Natural killer cell (primary cell): ENCODE measurements at regions not wholly inside any gene's neighbourhood (a gene's known extent, or its start where the extent isn't known, plus 50 kb on each side); places are given as distances from the start of the nearest gene placed in this dataset.

Experiments
- ATAC-seq, 3 donors: fragments of 150-1000 bp in 2 of 3; fragments of 200-7000 bp in 1 of 3; cut with Tn5 transposase; 1 replicate in 1 of 3; 2 replicates in 2 of 3; pipeline ENCODE4 v1.10.0; 2021; ENCODE audit warnings: mild to moderate bottlenecking in 2 of 3, moderate library complexity in 2 of 3
- DNase-seq, 2 donors: peaks; one replicate each; pipeline versions ENCODE4 v3.0.0 to v3.0.0-alpha.2; 2013 to 2021; ENCODE audit warnings: mixed read lengths in 1 of 2
- H3K27ac ChIP-seq: one replicate; pipeline ENCODE4 v1.5.1; 2013; ENCODE audit warnings: mild to moderate bottlenecking, low read length
- H3K27me3 ChIP-seq: one replicate; pipeline ENCODE4 v1.6.1; 2013; ENCODE audit warnings: low read length; ENCODE audit not compliant: control insufficient read depth, insufficient read depth
- H3K36me3 ChIP-seq: one replicate; pipeline ENCODE4 v1.6.1; 2013; ENCODE audit warnings: low read length; ENCODE audit not compliant: control insufficient read depth, insufficient read depth
- H3K4me1 ChIP-seq: one replicate; pipeline ENCODE4 v1.6.1; 2013; ENCODE audit warnings: low read length; ENCODE audit not compliant: control insufficient read depth, insufficient read depth
- H3K4me3 ChIP-seq: one replicate; pipeline ENCODE4 v1.5.1; 2013; ENCODE audit warnings: low read length
- H3K9me3 ChIP-seq: one replicate; pipeline ENCODE4 v1.6.1; 2013; ENCODE audit warnings: low read length; ENCODE audit not compliant: control insufficient read depth, insufficient read depth
- H3K27ac Mint-ChIP-seq, 2 donors: one replicate each; pipeline ENCODE4 v1.8.0; 2022; ENCODE audit warnings: mild to moderate bottlenecking in 2 of 2, mixed read lengths in 2 of 2, moderate library complexity in 1 of 2
- H3K27me3 Mint-ChIP-seq, 2 donors: one replicate each; pipeline ENCODE4 v1.8.0; 2022; ENCODE audit warnings: low read depth in 2 of 2, mixed read lengths in 2 of 2
- H3K36me3 Mint-ChIP-seq: one replicate; pipeline ENCODE4 v1.8.0; 2022; ENCODE audit warnings: mixed read lengths
- H3K4me1 Mint-ChIP-seq, 2 donors: one replicate each; pipeline ENCODE4 v1.8.0; 2022; ENCODE audit warnings: mixed read lengths in 2 of 2
- H3K4me3 Mint-ChIP-seq: one replicate; pipeline ENCODE4 v1.8.0; 2022; ENCODE audit warnings: mild to moderate bottlenecking, moderate library complexity, mixed read lengths
- H3K9me3 Mint-ChIP-seq, 2 donors: one replicate each; pipeline ENCODE4 v1.8.0; 2022; ENCODE audit warnings: mixed read lengths in 2 of 2
- WGBS: methylation state at CpG from one replicate; pipeline ENCODE4 v1.1.7; 2013; ENCODE audit warnings: missing lambda C conversion rate; ENCODE audit not compliant: insufficient coverage; 5-methylcytosine and 5-hydroxymethylcytosine counted together
- intact Hi-C: fragments of 100-400 bp; cut with micrococcal nuclease; formaldehyde crosslinking; loops from one replicate; pipeline ENCODE4 v1.14.2; 2022
- TF ChIP-seq, protein P1 (sequence below): fragments of 200-600 bp; IDR thresholded peaks from one replicate; pipeline ENCODE4 v1.8.0; 2022; ENCODE audit warnings: antibody characterized with exemption

GRCh38 chr12:115519887-115520286, 757.6 kb downstream of the MED13L start:
- Mint-ChIP-seq H3K36me3 (no peaks in the 10 kb centered on the region), H3K27ac (no peak overlapping the region), H3K4me1 (no peaks in the 10 kb centered on the region), H3K4me3 (no peak overlapping the region), H3K27me3 (no peaks in the 10 kb centered on the region), H3K9me3 (peaks cover 0 to 3% of the 10 kb centered on the region in 2 donors)
- Histone ChIP-seq H3K4me1 (no peaks in the 10 kb centered on the region), H3K27ac (no peak overlapping the region), H3K9me3 (no peaks in the 10 kb centered on the region), H3K27me3 (no peaks in the 10 kb centered on the region), H3K4me3 (no peak overlapping the region), H3K36me3 (no peaks in the 10 kb centered on the region)
- intact Hi-C loops = no loop called here
- ATAC-seq (no peak), DNase-seq (no peak)
- TF ChIP-seq, protein P1, sequence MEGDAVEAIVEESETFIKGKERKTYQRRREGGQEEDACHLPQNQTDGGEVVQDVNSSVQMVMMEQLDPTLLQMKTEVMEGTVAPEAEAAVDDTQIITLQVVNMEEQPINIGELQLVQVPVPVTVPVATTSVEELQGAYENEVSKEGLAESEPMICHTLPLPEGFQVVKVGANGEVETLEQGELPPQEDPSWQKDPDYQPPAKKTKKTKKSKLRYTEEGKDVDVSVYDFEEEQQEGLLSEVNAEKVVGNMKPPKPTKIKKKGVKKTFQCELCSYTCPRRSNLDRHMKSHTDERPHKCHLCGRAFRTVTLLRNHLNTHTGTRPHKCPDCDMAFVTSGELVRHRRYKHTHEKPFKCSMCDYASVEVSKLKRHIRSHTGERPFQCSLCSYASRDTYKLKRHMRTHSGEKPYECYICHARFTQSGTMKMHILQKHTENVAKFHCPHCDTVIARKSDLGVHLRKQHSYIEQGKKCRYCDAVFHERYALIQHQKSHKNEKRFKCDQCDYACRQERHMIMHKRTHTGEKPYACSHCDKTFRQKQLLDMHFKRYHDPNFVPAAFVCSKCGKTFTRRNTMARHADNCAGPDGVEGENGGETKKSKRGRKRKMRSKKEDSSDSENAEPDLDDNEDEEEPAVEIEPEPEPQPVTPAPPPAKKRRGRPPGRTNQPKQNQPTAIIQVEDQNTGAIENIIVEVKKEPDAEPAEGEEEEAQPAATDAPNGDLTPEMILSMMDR = no peak
- 100% methylated on average over 1 of the region's 2 CpGs for WGBS

DNA sequence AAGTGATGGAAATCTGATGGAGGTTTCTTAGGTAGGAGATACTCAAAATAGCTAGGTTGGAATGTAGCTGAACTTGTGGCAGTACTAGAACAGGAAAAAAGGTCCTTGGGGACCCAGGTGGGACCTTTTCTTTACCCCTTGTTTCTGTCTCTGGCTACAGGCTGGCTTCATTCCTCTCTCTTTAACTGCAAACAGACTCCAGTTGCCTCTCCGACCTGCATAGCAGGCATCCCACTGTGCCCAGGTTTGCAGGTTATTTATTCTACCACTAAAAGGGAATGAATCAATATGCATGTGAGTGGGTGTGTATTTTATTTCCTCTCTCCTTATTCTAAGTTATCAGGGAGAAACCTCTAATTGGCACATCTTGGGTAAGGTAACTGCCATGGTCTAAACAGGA, 758.1 kb downstream of the MED13L start:
- H3K27ac ChIP-seq = no peak overlapping the region
- no peak overlapping the region for H3K4me3 Mint-ChIP-seq
- TF ChIP-seq, protein P1 = no peak
- no peaks in the 10 kb centered on the region for H3K9me3 ChIP-seq
- intact Hi-C loops = no loop called here
- H3K27ac Mint-ChIP-seq = no peak overlapping the region
- no peaks in the 10 kb centered on the region for H3K36me3 ChIP-seq
- WGBS = 100% methylated on average over 1 of the region's 1 CpG
- H3K9me3 Mint-ChIP-seq = peaks cover 3 to 7% of the 10 kb centered on the region in 2 donors
- H3K27me3 Mint-ChIP-seq = no peaks in the 10 kb centered on the region
- H3K27me3 ChIP-seq = no peaks in the 10 kb centered on the region
- H3K36me3 Mint-ChIP-seq = no peaks in the 10 kb centered on the region
- H3K4me3 ChIP-seq = no peak overlapping the region
- H3K4me1 ChIP-seq = no peaks in the 10 kb centered on the region
- no peak for ATAC-seq
- H3K4me1 Mint-ChIP-seq = no peaks in the 10 kb centered on the region
- no peak for DNase-seq

GRCh38 chr12:115517913-115518312, 759.6 kb downstream of the MED13L start:
- no peak overlapping the region for H3K4me3 Mint-ChIP-seq
- Histone ChIP-seq H3K4me1 (no peaks in the 10 kb centered on the region), H3K36me3 (no peaks in the 10 kb centered on the region), H3K27me3 (no peaks in the 10 kb centered on the region), H3K27ac (no peak overlapping the region), H3K9me3 (no peaks in the 10 kb centered on the region), H3K4me3 (no peak overlapping the region)
- no peaks in the 10 kb centered on the region for H3K36me3 Mint-ChIP-seq
- no peaks in the 10 kb centered on the region for H3K4me1 Mint-ChIP-seq
- intact Hi-C loops = no loop called here
- no peak for ATAC-seq
- no peak overlapping the region for H3K27ac Mint-ChIP-seq
- TF ChIP-seq, protein P1 = no peak
- H3K9me3 Mint-ChIP-seq = peaks cover 5 to 10% of the 10 kb centered on the region in 2 donors
- DNase-seq = no peak
- H3K27me3 Mint-ChIP-seq = no peaks in the 10 kb centered on the region
- WGBS = 79% methylated on average over 4 of the region's 4 CpGs

- H3K4me3 ChIP-seq = no peak overlapping the region
- H3K27ac Mint-ChIP-seq = no peak overlapping the region
- H3K4me1 Mint-ChIP-seq = no peaks in the 10 kb centered on the region
- H3K27me3 ChIP-seq = no peaks in the 10 kb centered on the region
- no peak for DNase-seq
- no peaks in the 10 kb centered on the region for H3K9me3 ChIP-seq
- H3K36me3 ChIP-seq = no peaks in the 10 kb centered on the region
- TF ChIP-seq, protein P1 = no peak
- no peaks in the 10 kb centered on the region for H3K36me3 Mint-ChIP-seq
- peaks cover 9% of the 10 kb centered on the region in 2 donors for H3K9me3 Mint-ChIP-seq
- no peaks in the 10 kb centered on the region for H3K4me1 ChIP-seq
- intact Hi-C loops = no loop called here
- H3K27me3 Mint-ChIP-seq = peaks cover 0 to 3% of the 10 kb centered on the region in 2 donors
- no peak overlapping the region for H3K27ac ChIP-seq
- no peak for ATAC-seq
- H3K4me3 Mint-ChIP-seq = no peak overlapping the region
These were observed 765.3 kb downstream of the MED13L start for GRCh38 chr12:115511986-115512711.
